ENCODE measurements at regions not wholly inside any gene's neighbourhood (a gene's known extent, or its start where the extent isn't known, plus 50 kb on each side); places are given as distances from the start of the nearest gene placed in this dataset.
A peak's percentile ranks its signal among the peaks of the same experiment; 100 is the strongest.

DNA sequence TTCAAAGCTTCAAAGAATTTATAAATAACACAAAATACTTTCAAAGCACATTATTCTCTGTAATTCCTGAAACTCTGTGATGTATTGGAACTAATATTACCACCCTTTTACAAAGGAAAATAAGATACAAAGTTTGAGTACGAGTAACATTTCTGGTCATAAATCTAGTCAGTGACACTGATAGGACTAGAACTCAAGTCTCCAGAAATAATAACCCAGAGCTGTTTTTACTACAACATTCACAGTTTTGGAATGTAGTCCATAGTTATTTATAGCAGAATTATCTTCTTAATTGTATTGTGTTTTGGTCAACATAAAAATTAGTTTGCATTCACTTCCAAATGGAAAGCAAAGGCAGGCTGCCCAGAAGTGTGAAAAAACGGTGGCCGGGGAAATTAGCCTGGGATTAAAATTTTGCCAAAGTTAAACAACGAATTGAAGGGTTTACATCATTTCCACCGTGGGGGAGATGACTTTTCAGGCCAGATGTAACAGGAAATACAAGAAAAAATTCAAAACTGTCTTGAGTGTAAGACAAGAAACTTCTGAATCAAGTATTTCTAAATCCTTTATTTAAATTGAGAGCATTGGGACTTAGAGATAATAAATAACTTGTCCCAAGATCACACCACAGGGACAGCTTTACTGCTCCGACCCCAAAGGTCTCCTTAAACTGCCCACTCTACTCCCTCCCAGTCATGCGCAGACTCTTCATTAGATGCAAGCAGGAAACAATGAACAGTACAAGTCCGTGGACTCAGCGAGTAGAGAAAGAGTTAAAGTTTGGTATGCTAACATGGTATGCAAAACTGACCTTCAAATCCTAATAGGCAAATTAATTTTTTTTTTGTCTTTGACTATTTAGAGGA is 74.3 kb upstream of the VGLL4 start:
- POLR2A ChIA-PET, result interaction anchor here (0.5 kb wide), 1 partner anchor 47 kb away, joined by 3 read pairs; no protein-coding TSS in a partner anchor
- TF ChIP-seq, protein P1, sequence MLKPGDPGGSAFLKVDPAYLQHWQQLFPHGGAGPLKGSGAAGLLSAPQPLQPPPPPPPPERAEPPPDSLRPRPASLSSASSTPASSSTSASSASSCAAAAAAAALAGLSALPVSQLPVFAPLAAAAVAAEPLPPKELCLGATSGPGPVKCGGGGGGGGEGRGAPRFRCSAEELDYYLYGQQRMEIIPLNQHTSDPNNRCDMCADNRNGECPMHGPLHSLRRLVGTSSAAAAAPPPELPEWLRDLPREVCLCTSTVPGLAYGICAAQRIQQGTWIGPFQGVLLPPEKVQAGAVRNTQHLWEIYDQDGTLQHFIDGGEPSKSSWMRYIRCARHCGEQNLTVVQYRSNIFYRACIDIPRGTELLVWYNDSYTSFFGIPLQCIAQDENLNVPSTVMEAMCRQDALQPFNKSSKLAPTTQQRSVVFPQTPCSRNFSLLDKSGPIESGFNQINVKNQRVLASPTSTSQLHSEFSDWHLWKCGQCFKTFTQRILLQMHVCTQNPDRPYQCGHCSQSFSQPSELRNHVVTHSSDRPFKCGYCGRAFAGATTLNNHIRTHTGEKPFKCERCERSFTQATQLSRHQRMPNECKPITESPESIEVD (tag by site-specific recombination; IDR thresholded peaks at IDR 0.05), result peak; percentile 95
- TF ChIP-seq PRDM10 (tag by site-specific recombination; IDR thresholded peaks at IDR 0.05), result peak; percentile 67
- no peak for TF ChIP-seq GLI4 (tag by site-specific recombination; IDR thresholded peaks at IDR 0.05)
- 0 out of 2 replicates have a peak, but pooled peaks have one; percentile 33 for TF ChIP-seq SP7 (tag by site-specific recombination; IDR thresholded peaks at IDR 0.05)
- TF ChIP-seq ZNF16 (tag by site-specific recombination; IDR thresholded peaks at IDR 0.05; ENCODE audit: low read depth), result no peak
- 0 out of 2 replicates have a peak, but pooled peaks have one; percentile 23 for TF ChIP-seq GLIS2 (tag by site-specific recombination; IDR thresholded peaks at IDR 0.05)
- peak; percentile 13; the same call in 1 of the 2 replicates for TF ChIP-seq GLIS1 (tag by site-specific recombination; IDR thresholded peaks at IDR 0.05)
- no peak for TF ChIP-seq ZNF660 (tag by site-specific recombination; IDR thresholded peaks at IDR 0.05)
- no peaks in the 10 kb centered on the region for H3K9me3 ChIP-seq (ENCODE audit: control insufficient read depth, insufficient read depth, low read depth, low read length)
- H3K27ac ChIP-seq (ENCODE audit: extremely low read depth, low read depth, low read length), result peak overlapping the region; percentile 88; the same call in 1 of the 2 replicates
- CTCF ChIA-PET, result interaction anchor here (0.6 to 0.9 kb wide), 4 partner anchors 48 to 449 kb away, joined by 3 read pairs; no protein-coding TSS in a partner anchor
- H3K4me3 ChIP-seq (ENCODE audit: low read depth, low read length), result peak overlapping the region; percentile 66
- H3K4me1 ChIP-seq (ENCODE audit: control insufficient read depth, insufficient read depth, low read length), result peaks cover 19% of the 10 kb centered on the region
- H3K36me3 ChIP-seq (ENCODE audit: control insufficient read depth in 2 of 2, insufficient read depth in 1 of 2, low read length in 2 of 2), result no peaks in the 10 kb centered on the region; a peak in 1 of 3 replicates

DNA sequence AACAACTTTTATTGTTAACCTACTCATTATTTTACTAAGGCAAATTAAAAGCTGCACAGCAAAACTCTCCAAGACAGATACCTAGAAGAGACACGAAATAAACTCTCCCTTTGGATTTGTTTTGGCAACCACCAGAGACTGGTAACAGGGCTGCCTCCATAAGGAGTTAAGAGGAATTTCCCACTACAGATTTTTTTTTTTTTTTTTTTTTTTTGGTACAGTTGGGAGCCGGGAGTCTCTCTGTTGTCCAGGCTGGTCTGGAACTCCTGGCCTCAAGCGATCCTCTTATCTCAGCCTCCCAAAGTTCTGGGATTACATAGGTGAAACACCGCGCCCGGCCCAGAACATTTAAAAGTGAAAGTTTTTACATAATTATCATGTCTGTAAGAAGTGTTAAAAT is 73.6 kb upstream of the VGLL4 start:
- CTCF ChIA-PET, result interaction anchor here (0.6 to 0.8 kb wide), 4 partner anchors 120 to 480 kb away, joined by 3 to 4 read pairs (median 3); no protein-coding TSS in a partner anchor
- no peaks in the 10 kb centered on the region; a peak in 1 of 3 replicates for H3K36me3 ChIP-seq (ENCODE audit: control insufficient read depth in 2 of 2, insufficient read depth in 1 of 2, low read length in 2 of 2)
- POLR2A ChIA-PET, result interaction anchor here (0.7 to 1.6 kb wide), 2 partner anchors 14 to 203 kb away, joined by 4 to 8 read pairs; no protein-coding TSS in a partner anchor
- no peaks in the 10 kb centered on the region for H3K9me3 ChIP-seq (ENCODE audit: control insufficient read depth, insufficient read depth, low read depth, low read length)
- H3K4me1 ChIP-seq (ENCODE audit: control insufficient read depth, insufficient read depth, low read length), result peaks cover 19% of the 10 kb centered on the region
- H3K27ac ChIP-seq (ENCODE audit: extremely low read depth, low read depth, low read length), result no peak overlapping the region
- no peak overlapping the region for H3K4me3 ChIP-seq (ENCODE audit: low read depth, low read length)
- TF ChIP-seq ZNF394 (tag by site-specific recombination; IDR thresholded peaks at IDR 0.05; ENCODE audit: borderline replicate concordance), result no peak
- TF ChIP-seq IKZF3 (tag by site-specific recombination; IDR thresholded peaks at IDR 0.05), result no peak
- no peak for TF ChIP-seq ZNF266 (tag by site-specific recombination; IDR thresholded peaks at IDR 0.05; ENCODE audit: low read depth)
- TF ChIP-seq ZNF423 (tag by site-specific recombination; IDR thresholded peaks at IDR 0.05), result no peak
- TF ChIP-seq, protein P2, sequence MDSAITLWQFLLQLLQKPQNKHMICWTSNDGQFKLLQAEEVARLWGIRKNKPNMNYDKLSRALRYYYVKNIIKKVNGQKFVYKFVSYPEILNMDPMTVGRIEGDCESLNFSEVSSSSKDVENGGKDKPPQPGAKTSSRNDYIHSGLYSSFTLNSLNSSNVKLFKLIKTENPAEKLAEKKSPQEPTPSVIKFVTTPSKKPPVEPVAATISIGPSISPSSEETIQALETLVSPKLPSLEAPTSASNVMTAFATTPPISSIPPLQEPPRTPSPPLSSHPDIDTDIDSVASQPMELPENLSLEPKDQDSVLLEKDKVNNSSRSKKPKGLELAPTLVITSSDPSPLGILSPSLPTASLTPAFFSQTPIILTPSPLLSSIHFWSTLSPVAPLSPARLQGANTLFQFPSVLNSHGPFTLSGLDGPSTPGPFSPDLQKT (IDR thresholded peaks at IDR 0.05; ENCODE audit: borderline replicate concordance, low read depth, low read length), result no peak
- no peak for TF ChIP-seq KLF1 (tag by site-specific recombination; IDR thresholded peaks at IDR 0.05)
- TF ChIP-seq ZNF600 (tag by site-specific recombination; IDR thresholded peaks at IDR 0.05), result peak; percentile 39; the same call in 1 of the 2 replicates
- TF ChIP-seq ZNF311 (tag by site-specific recombination; IDR thresholded peaks at IDR 0.05; ENCODE audit: borderline replicate concordance), result no peak
- TF ChIP-seq ZNF391 (tag by site-specific recombination; IDR thresholded peaks at IDR 0.05; ENCODE audit: borderline replicate concordance, low read depth), result no peak
- TF ChIP-seq ZFP3 (tag by site-specific recombination; IDR thresholded peaks at IDR 0.05; ENCODE audit: low read depth), result no peak
- no peak for TF ChIP-seq ZNF174 (tag by site-specific recombination; IDR thresholded peaks at IDR 0.05)
- TF ChIP-seq ZNF362 (tag by site-specific recombination; IDR thresholded peaks at IDR 0.05), result peak; percentile 87; the same call in 1 of the 2 replicates
- TF ChIP-seq OVOL3 (tag by site-specific recombination; IDR thresholded peaks at IDR 0.05), result no peak
- no peak for TF ChIP-seq FEZF1 (tag by site-specific recombination; IDR thresholded peaks at IDR 0.05)
- TF ChIP-seq ZIC2 (tag by site-specific recombination; IDR thresholded peaks at IDR 0.05), result no peak
- no peak for TF ChIP-seq BCL6B (tag by site-specific recombination; IDR thresholded peaks at IDR 0.05)
- peak; percentile 37; the same call in 1 of the 2 replicates for TF ChIP-seq ZNF664 (tag by site-specific recombination; IDR thresholded peaks at IDR 0.05)
